Uterus (tissue), 3 donors: ENCODE measurements at regions not wholly inside any gene's neighbourhood (a gene's known extent, or its start where the extent isn't known, plus 50 kb on each side); places are given as distances from the start of the nearest gene placed in this dataset.

Experiments used
- DNase-seq, 2 donors: peaks; one replicate each; pipeline ENCODE4 v3.0.0-alpha.2; 2019 to 2020
- H3K27ac ChIP-seq, 2 donors: fragments of 200-600 bp; sonication (generic); 1 replicate in 1 of 2; 2 replicates in 1 of 2; pipeline ENCODE4 v1.5.1; 2016 to 2018
- H3K27me3 ChIP-seq, 2 donors: fragments of 200-600 bp; sonication (generic); one replicate each; pipeline ENCODE4 v1.5.1; 2018 to 2019; ENCODE audit warnings: control low read depth in 1 of 2
- H3K36me3 ChIP-seq, 2 donors: fragments of 200-600 bp; sonication (generic); one replicate each; pipeline ENCODE4 v1.5.1; 2019; ENCODE audit warnings: control low read depth in 1 of 2
- H3K4me1 ChIP-seq, 2 donors: fragments of 200-600 bp; sonication (generic); one replicate each; pipeline ENCODE4 v1.5.1; 2018 to 2019; ENCODE audit warnings: control low read depth in 1 of 2
- H3K4me3 ChIP-seq, 2 donors: fragments of 200-600 bp; sonication (generic); 1 replicate in 1 of 2; 2 replicates in 1 of 2; pipeline ENCODE4 v1.5.1; 2018 to 2019; ENCODE audit warnings: mild to moderate bottlenecking in 1 of 2
- H3K9me3 ChIP-seq, 2 donors: fragments of 200-600 bp; sonication (generic); one replicate each; pipeline ENCODE4 v1.5.1; 2019; ENCODE audit warnings: control low read depth in 1 of 2
- POLR2A ChIP-seq, 2 donors: fragments of 450-650 bp; IDR thresholded peaks; one replicate each; pipeline ENCODE4 v1.6.1; 2016; ENCODE audit warnings: antibody characterized with exemption in 2 of 2, mild to moderate bottlenecking in 1 of 2, moderate library complexity in 1 of 2
- intact Hi-C: fragments of 100-400 bp; cut with DNase I; formaldehyde crosslinking; loops from one replicate; pipeline ENCODE4 v1.15.1; 2023; ENCODE audit warnings: low total_unique reads
- TF ChIP-seq, protein P1 (sequence below), 4 experiments: fragments of 200-600 bp in 2 of 4; fragments of 450-650 bp in 2 of 4; sonication (generic) in 2 of 4; IDR thresholded peaks; one replicate each; pipeline ENCODE4 v1.5.1; 2016 to 2019; ENCODE audit warnings: antibody characterized with exemption in 4 of 4, mild to moderate bottlenecking in 2 of 4, moderate library complexity in 1 of 4
- donor health status: DM: yes; HTN: yes; CAD: no.

DNA sequence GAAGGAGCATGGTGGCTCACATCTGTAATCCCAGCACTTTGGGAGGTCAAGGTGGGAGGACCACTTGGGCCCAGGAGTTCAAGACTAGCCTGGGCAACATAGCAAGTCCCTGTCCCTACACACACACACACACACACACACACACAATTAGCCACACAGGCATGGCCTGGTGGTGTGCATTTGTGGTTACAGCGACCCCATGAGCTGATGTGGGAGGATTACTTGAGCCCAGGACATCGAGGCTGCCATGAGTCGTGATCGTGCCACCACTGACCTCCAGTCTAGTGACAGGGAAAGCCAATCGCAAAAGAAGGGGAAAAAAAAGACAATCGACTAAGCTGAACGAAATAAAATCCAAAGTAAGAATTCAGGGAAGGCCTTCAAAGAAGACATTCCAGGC, 67.9 kb downstream of the TBX3 start:
- DNase-seq: no peak
- no peak for TF ChIP-seq POLR2A (IDR thresholded peaks at IDR 0.05)
- TF ChIP-seq, protein P1, sequence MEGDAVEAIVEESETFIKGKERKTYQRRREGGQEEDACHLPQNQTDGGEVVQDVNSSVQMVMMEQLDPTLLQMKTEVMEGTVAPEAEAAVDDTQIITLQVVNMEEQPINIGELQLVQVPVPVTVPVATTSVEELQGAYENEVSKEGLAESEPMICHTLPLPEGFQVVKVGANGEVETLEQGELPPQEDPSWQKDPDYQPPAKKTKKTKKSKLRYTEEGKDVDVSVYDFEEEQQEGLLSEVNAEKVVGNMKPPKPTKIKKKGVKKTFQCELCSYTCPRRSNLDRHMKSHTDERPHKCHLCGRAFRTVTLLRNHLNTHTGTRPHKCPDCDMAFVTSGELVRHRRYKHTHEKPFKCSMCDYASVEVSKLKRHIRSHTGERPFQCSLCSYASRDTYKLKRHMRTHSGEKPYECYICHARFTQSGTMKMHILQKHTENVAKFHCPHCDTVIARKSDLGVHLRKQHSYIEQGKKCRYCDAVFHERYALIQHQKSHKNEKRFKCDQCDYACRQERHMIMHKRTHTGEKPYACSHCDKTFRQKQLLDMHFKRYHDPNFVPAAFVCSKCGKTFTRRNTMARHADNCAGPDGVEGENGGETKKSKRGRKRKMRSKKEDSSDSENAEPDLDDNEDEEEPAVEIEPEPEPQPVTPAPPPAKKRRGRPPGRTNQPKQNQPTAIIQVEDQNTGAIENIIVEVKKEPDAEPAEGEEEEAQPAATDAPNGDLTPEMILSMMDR (IDR thresholded peaks at IDR 0.05): no peak

GRCh38 chr12:114614040-114614439, 69.9 kb downstream of the TBX3 start:
- no peak for DNase-seq
- Histone ChIP-seq H3K27ac (no peak overlapping the region), H3K9me3 (no peaks in the 10 kb centered on the region), H3K4me3 (no peak overlapping the region), H3K36me3 (no peaks in the 10 kb centered on the region), H3K4me1 (no peaks in the 10 kb centered on the region), H3K27me3 (peaks cover 0 to 5% of the 10 kb centered on the region in 2 donors)
- intact Hi-C loops: no loop called here
- no peak for TF ChIP-seq POLR2A (IDR thresholded peaks at IDR 0.05)
- TF ChIP-seq, protein P1 (IDR thresholded peaks at IDR 0.05): no peak

More for the DNA sequence above, 67.9 kb downstream of the TBX3 start:
- peaks cover 0 to 5% of the 10 kb centered on the region in 2 donors for H3K27me3 ChIP-seq
- H3K9me3 ChIP-seq: no peaks in the 10 kb centered on the region
- no peak overlapping the region for H3K27ac ChIP-seq
- intact Hi-C loops: no loop called here
- H3K4me1 ChIP-seq: no peaks in the 10 kb centered on the region
- H3K36me3 ChIP-seq: no peaks in the 10 kb centered on the region
- H3K4me3 ChIP-seq: no peak overlapping the region

GRCh38 chr12:114612062-114612461, 71.9 kb downstream of the TBX3 start:
- DNase-seq: no peak
- Histone ChIP-seq H3K27me3 (peaks cover 0 to 5% of the 10 kb centered on the region in 2 donors), H3K9me3 (no peaks in the 10 kb centered on the region), H3K36me3 (no peaks in the 10 kb centered on the region), H3K4me3 (no peak overlapping the region), H3K4me1 (no peaks in the 10 kb centered on the region), H3K27ac (no peak overlapping the region)
- intact Hi-C loops: no loop called here
- TF ChIP-seq POLR2A (IDR thresholded peaks at IDR 0.05): no peak

DNA sequence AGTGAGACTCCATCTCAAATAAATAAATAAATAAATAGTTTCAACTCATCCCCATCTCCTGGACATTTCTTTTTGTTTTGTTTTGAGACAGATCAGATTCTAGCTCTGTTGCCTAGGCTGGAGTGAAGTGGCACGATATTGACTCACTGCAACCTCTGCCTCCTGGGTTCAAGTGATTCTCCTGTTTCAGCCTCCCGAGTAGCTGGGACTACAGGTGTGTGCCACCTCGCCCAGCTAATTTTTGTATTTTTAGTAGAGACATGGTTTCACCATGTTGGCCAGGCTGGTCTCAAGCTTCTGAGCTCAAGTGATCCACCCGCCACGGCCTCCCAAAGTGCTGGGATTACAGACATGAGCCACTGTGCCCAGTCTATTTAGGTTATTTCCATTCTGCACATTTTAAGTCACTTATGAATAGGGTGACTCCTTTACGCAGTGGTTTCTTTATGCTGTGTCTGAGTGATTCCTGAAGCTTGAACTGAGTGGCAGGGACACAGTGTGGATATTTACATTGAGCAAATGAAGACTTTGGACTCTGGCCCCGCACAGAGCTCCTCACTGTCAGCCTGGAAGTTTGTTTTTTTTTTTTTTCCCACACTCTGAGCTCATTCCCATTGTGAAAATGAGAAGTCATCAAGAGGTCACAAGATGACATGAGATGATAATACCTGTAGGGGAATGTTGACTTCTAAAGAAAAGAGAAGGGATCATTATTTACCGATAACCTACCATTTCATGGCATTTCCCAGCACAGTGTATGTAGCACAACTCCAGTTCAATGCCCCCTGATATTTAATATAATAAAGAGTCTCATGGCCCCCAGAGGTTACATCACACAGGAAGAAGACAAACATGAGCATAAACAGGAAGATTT, 72.6 kb downstream of the TBX3 start:
- TF ChIP-seq, protein P1 (IDR thresholded peaks at IDR 0.05): no peak
- no peak for TF ChIP-seq POLR2A (IDR thresholded peaks at IDR 0.05)
- intact Hi-C loops: no loop called here
- DNase-seq: no peak

GRCh38 chr12:114608509-114608908, 75.5 kb downstream of the TBX3 start:
- H3K27ac ChIP-seq: no peak overlapping the region
- H3K9me3 ChIP-seq: no peaks in the 10 kb centered on the region
- no peak overlapping the region for H3K4me3 ChIP-seq
- intact Hi-C loops: no loop called here
- no peaks in the 10 kb centered on the region for H3K27me3 ChIP-seq
- no peaks in the 10 kb centered on the region for H3K4me1 ChIP-seq
- no peak for TF ChIP-seq POLR2A (IDR thresholded peaks at IDR 0.05)
- TF ChIP-seq, protein P1 (IDR thresholded peaks at IDR 0.05): no peak
- DNase-seq: no peak
- no peaks in the 10 kb centered on the region for H3K36me3 ChIP-seq

More for the DNA sequence above, 72.6 kb downstream of the TBX3 start:
- Histone ChIP-seq H3K4me3 (no peak overlapping the region), H3K9me3 (no peaks in the 10 kb centered on the region), H3K36me3 (no peaks in the 10 kb centered on the region), H3K27me3 (peaks cover 0 to 5% of the 10 kb centered on the region in 2 donors), H3K4me1 (no peaks in the 10 kb centered on the region), H3K27ac (no peak overlapping the region)
